Astrocyte of the cerebellum (primary cell): ENCODE measurements at regions not wholly inside any gene's neighbourhood (a gene's known extent, or its start where the extent isn't known, plus 50 kb on each side); places are given as distances from the start of the nearest gene placed in this dataset.

Experiments used
- DNase-seq: peaks from one replicate; pipeline ENCODE4 v3.0.0-alpha.2; 2011; ENCODE audit warnings: low read depth
- H3K4me3 ChIP-seq: 2 replicates; pipeline ENCODE4 v1.5.1; 2011; ENCODE audit warnings: mild to moderate bottlenecking, low read depth, low read length, moderate library complexity
- in situ Hi-C: cut with HindIII; loops from 2 replicates; pipeline ENCODE4 v1.10.0; 2017; ENCODE audit warnings: low sequenced_read_pairs
- TF ChIP-seq, protein P1 (sequence below): IDR thresholded peaks from 2 replicates; pipeline ENCODE4 v1.5.1; 2012; ENCODE audit warnings: low read length, low read depth, moderate library complexity, mild to moderate bottlenecking; ENCODE audit errors: missing control alignments

GRCh38 chr3:23667536-23668429 lies 138.0 kb upstream of the UBE2E1 start:
- in situ Hi-C loops, result no loop called here
- TF ChIP-seq, protein P1, sequence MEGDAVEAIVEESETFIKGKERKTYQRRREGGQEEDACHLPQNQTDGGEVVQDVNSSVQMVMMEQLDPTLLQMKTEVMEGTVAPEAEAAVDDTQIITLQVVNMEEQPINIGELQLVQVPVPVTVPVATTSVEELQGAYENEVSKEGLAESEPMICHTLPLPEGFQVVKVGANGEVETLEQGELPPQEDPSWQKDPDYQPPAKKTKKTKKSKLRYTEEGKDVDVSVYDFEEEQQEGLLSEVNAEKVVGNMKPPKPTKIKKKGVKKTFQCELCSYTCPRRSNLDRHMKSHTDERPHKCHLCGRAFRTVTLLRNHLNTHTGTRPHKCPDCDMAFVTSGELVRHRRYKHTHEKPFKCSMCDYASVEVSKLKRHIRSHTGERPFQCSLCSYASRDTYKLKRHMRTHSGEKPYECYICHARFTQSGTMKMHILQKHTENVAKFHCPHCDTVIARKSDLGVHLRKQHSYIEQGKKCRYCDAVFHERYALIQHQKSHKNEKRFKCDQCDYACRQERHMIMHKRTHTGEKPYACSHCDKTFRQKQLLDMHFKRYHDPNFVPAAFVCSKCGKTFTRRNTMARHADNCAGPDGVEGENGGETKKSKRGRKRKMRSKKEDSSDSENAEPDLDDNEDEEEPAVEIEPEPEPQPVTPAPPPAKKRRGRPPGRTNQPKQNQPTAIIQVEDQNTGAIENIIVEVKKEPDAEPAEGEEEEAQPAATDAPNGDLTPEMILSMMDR, result no peak
- H3K4me3 ChIP-seq, result no peak overlapping the region
- no peak for DNase-seq

DNA sequence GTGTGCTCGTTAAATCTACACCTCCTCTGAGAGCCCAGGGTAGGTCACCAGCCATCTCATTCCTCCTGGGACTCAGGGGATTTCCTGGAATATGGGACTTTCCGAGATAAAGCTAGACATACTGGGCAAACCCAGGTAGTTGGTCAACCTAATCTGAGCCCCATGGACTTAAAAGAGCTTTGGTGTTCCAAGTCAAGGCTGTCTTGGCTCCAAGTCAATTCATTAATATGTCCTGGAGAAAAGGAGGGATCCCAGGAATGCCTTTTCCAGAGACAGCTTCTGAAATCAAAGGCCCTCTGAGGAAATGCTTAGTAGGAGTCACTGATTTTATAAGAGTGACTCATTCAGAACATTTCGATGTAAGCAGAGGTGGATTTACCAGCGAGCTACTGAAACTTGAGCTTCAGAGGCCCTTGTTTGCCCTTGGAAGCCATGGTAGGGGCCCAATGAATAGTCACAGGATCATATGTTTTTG lies 137.3 kb upstream of the UBE2E1 start:
- TF ChIP-seq, protein P1, result no peak
- peak; percentile 61 for DNase-seq
- no peak overlapping the region for H3K4me3 ChIP-seq
- in situ Hi-C loops, result no loop called here

GRCh38 chr3:23669541-23670255 lies 136.1 kb upstream of the UBE2E1 start:
- H3K4me3 ChIP-seq, result no peak overlapping the region
- in situ Hi-C loops, result no loop called here
- DNase-seq, result no peak
- TF ChIP-seq, protein P1, result no peak

GRCh38 chr3:23671851-23672589 lies 133.7 kb upstream of the UBE2E1 start:
- DNase-seq, result no peak

DNA sequence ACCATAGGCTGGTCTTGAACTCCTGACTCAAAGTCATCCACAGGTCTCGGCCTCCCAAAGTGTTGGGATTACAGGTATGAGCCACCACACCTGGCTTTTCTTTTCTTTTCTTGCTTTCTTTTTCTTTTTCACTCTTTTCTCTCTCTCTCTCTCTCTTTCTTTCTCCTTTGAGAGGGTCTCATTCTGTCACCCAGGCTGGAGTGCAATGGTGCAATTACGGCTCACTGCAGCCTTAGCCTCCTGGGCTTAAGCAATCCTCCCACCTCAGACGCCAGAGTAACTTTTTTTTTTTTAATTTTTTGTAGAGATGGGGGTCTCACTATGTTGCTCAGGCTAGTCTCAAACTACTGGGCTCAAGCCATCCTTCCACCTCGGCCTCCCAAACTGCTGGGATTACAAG lies 133.1 kb upstream of the UBE2E1 start:
- H3K4me3 ChIP-seq, result no peak overlapping the region
- in situ Hi-C loops, result no loop called here
- TF ChIP-seq, protein P1, result no peak

More at GRCh38 chr3:23671851-23672589, 133.7 kb upstream of the UBE2E1 start:
- H3K4me3 ChIP-seq, result peak overlapping the region; percentile 17
- in situ Hi-C loops, result no loop called here
- TF ChIP-seq, protein P1, result no peak

GRCh38 chr3:23675010-23675409 lies 130.7 kb upstream of the UBE2E1 start:
- no peak overlapping the region for H3K4me3 ChIP-seq
- DNase-seq, result no peak
- TF ChIP-seq, protein P1, result no peak
- in situ Hi-C loops, result no loop called here

More for the DNA sequence above, 133.1 kb upstream of the UBE2E1 start:
- no peak for DNase-seq
